IPS-18a (cell line): ENCODE measurements at regions not wholly inside any gene's neighbourhood (a gene's known extent, or its start where the extent isn't known, plus 50 kb on each side); places are given as distances from the start of the nearest gene placed in this dataset.
"Not testable (repeated sequence)": the region's sequence is repeated elsewhere in the genome, so short reads cannot be mapped to it uniquely, and the experiment has no call there.

Experiments used
- H3K27ac ChIP-seq: one replicate; pipeline ENCODE4 v1.5.1; 2013; ENCODE audit warnings: low read length
- H3K27me3 ChIP-seq: one replicate; pipeline ENCODE4 v1.6.1; 2013; ENCODE audit warnings: mild to moderate bottlenecking, low read length; ENCODE audit not compliant: control insufficient read depth, insufficient read depth
- H3K36me3 ChIP-seq: one replicate; pipeline ENCODE4 v1.6.1; 2013; ENCODE audit warnings: low read depth, low read length; ENCODE audit not compliant: control insufficient read depth
- H3K4me1 ChIP-seq: one replicate; pipeline ENCODE4 v1.6.1; 2013; ENCODE audit warnings: low read depth, low read length; ENCODE audit not compliant: control insufficient read depth
- H3K4me3 ChIP-seq: one replicate; pipeline ENCODE4 v1.5.1; 2013; ENCODE audit warnings: low read length
- H3K9ac ChIP-seq: one replicate; pipeline ENCODE4 v1.6.1; 2013; ENCODE audit warnings: mild to moderate bottlenecking, low read length, moderate library complexity
- H3K9me3 ChIP-seq: one replicate; pipeline ENCODE4 v1.6.1; 2013; ENCODE audit warnings: low read depth, low read length; ENCODE audit not compliant: control insufficient read depth

DNA sequence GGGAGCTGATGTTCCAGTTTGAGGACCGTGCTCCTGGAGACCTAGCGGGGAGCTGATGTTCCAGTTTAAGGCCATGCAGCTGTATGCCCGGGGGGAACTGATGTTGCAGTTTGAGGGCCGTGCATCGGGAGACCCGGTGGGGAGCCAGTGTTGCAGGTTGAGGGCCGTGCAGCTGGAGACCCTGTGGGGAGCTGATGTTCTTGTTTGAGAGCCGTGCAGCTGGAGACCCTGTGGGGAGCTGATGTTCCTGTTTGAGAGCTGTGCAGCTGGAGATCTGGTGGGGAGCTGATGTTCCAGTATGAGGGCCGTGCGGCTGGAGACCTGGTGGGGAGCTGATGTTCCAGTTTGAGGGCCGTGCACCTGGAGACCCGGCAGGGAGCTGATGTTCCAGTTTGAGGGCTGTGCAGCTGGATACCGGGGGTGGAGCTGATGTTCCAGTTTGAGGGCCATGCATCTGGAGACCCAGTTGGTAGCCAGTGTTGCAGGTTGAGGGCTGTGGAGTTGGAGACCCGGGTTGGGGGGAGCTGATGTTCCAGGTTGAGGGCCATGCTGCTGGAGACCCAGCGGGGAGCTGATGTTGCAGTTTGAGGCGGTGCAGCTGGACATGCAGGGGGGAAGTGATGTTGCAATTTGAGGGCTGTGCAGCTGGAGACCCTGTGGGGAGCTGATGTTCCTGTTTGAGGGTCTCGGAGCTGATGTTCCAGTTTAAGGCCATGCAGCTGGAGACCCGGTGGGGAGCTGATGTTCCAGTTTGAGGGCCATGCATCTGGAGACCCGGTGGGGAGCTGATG lies 64.4 kb upstream of the APOD start:
- H3K27ac ChIP-seq, H3K9ac ChIP-seq, H3K4me3 ChIP-seq, H3K27me3 ChIP-seq, H3K36me3 ChIP-seq, H3K9me3 ChIP-seq, H3K4me1 ChIP-seq: not testable (repeated sequence)

DNA sequence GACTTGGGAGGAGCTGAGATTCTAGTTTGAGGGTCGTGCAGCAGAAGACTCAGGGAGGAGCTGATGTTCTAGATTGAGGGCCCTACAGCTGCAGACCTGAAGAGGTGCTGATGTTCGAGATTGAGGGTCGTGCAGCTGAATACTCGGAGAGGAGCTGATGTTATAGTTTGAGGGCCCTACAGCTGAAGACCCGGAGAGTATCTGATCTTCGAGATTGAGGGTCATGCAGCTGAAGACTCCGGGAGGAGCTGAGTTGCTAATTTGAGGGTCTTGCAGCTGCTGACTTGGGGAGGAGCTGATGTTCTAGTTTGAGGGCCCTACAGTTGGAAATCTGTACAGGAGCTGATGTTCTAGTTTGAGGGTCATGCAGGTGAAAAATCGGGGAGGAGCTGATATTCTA lies 62.1 kb upstream of the APOD start:
- H3K27ac ChIP-seq, H3K4me1 ChIP-seq, H3K36me3 ChIP-seq, H3K27me3 ChIP-seq, H3K9me3 ChIP-seq, H3K9ac ChIP-seq, H3K4me3 ChIP-seq: not testable (repeated sequence)

DNA sequence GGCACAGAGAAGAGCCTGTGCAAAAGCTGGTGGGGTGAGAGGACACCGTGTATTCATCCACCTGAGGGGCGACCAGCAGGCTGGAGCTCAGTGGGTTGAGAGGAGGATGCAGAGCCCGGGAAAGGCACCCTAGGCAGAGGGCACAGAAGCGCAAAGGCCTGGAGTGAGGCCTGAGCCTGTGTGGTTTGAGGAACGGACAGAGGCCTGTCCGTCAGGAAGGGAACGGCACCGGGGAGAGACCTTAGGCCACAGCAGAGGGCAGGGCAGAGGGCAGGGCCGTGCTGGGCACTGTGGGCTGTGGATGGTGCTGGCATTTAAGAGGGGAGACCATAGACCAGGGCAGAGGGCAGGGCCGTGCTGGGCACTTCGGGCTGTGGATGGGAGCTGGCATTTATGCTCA lies 59.5 kb upstream of the APOD start:
- not testable (repeated sequence) for H3K36me3 ChIP-seq, H3K9ac ChIP-seq, H3K9me3 ChIP-seq, H3K27ac ChIP-seq, H3K27me3 ChIP-seq, H3K4me1 ChIP-seq, H3K4me3 ChIP-seq

DNA sequence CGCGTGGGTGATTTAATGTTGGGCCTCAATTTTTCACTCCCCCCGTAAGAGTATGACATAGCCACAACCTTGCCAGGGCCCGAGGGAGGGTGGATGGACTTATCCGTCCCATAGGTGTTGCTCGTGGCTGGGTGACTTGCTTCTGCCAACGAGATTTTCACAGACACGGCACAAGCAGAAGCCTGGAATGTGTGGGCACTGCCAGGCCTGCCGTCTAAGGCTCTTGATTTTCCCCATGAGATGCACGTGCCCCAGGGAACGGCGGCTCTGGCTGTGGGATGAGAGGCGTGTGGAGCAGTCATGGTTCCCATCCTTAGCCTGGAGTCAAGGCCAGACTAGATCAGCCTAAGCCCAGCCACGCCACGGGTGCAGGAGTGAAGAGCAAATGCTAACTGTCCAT lies 58.6 kb upstream of the APOD start:
- not testable (repeated sequence) for H3K9me3 ChIP-seq, H3K9ac ChIP-seq, H3K36me3 ChIP-seq, H3K27me3 ChIP-seq, H3K27ac ChIP-seq, H3K4me3 ChIP-seq, H3K4me1 ChIP-seq

DNA sequence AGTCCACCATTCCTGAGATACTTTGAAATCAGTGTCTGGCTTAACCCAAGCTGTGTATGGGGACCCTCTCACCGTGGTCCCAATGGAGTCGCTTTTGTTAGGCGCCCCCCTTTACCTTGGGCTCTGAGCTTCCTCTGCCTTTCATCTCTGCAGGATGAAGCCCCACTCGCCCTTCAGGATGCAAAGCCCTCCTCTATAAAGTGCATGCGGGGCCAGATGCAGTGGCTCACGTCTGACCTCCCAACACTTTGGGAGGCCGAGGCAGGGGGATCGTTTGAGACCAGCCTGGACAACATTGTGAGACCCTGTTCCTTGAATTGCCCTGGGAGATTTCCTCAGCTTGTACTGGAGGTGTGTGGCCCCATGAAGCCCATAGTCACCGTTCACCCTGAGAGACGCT lies 54.7 kb upstream of the APOD start:
- H3K27ac ChIP-seq, H3K4me1 ChIP-seq, H3K9ac ChIP-seq, H3K4me3 ChIP-seq, H3K36me3 ChIP-seq, H3K9me3 ChIP-seq, H3K27me3 ChIP-seq: not testable (repeated sequence)

DNA sequence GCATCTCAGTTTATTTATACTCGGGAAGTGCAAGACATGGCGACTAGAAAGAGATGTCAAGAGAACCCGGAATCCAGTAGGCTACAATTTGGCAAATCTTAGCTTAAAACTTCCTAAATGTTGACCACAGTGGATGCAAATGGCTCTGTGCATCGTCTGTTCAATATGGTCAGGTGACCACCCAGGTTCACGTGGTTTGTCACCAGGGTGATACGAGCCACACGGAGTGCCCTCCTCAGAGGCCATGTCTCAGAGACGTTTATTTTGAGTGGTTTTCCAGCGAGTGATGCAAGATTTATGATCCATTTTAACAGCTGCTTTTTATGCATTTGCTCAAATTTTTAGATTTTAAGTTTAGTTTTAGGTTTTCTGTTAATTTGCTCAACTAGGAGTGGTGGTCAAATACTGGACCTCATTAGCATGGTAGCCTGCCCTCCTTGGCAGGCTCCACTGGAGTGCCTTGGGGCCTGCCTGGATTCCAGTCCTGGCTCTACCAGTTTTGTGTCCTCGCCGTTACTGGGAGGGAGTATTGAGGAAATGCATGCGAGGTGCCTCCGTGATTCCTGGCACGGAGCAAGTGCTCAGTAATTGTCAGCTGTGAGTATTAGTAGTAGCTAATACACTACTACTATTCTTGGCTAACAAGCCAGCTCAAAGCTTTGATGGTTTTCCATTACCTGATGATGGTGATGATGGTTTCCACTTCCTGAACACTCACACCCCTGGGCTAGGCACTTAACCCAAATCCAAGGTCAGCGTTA lies 53.9 kb upstream of the APOD start:
- not testable (repeated sequence) for H3K36me3 ChIP-seq, H3K4me1 ChIP-seq, H3K9me3 ChIP-seq, H3K4me3 ChIP-seq, H3K9ac ChIP-seq, H3K27me3 ChIP-seq, H3K27ac ChIP-seq

DNA sequence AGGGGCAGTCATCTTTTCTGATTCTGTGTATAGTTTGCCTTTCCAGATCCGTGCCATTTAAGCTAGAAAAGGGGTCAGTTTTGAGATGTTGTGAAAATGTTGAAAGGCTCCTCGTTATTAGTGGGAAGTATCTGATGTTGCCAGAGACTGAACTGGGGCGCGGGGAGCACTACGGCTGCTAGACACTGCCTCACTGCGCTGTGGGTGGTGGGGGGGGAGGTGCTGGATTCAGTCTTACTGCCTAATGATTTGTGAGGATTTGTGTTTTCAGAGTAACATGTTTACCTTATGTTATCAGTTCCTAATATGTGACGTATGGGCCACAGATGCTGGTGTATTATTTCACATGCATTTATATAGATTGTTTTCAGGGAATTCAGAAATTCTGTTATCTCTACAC lies 53.3 kb upstream of the APOD start:
- not testable (repeated sequence) for H3K4me1 ChIP-seq, H3K36me3 ChIP-seq, H3K27me3 ChIP-seq, H3K27ac ChIP-seq, H3K9me3 ChIP-seq, H3K4me3 ChIP-seq, H3K9ac ChIP-seq

DNA sequence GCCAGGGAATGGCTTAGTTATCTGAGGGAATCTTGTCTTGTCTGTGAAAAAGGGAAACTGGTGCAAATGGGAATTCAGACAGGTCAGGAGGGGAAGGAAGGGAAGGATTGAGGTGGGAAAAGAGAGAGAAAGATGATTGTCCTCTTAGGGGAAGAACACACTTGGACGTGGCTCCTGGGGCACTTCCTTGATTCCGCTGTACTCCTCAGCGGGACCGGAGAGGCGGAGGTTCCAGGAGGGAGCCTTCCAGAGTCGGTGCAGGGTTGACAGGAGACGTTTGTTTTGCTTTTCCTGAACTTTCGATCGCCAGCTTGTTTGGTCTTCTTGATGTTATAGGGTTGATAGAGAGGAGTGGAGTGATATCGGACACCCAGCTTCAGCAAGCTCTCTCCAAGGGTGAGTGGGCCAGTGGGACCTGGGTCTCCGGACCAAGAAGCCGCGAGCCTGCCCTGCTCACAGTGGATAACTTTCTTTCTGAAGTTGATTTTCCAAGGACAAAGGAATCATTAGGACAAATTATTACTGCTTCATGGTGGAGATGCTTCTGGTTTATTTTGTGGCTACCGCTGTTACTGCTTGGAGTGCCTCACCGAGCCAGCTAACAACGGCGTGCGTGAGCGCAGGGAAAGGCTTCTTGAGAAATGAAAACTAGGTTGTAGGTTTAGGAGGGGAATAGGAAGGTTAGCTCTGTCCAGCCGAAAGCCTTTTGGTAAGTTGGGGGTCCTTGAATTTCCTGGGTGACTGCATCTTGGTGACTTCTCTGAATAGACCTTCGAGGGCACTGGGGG lies 52.4 kb upstream of the APOD start:
- not testable (repeated sequence) for H3K27ac ChIP-seq, H3K4me1 ChIP-seq, H3K9me3 ChIP-seq, H3K27me3 ChIP-seq, H3K36me3 ChIP-seq, H3K9ac ChIP-seq
- peak overlapping the region; percentile 27 for H3K4me3 ChIP-seq

DNA sequence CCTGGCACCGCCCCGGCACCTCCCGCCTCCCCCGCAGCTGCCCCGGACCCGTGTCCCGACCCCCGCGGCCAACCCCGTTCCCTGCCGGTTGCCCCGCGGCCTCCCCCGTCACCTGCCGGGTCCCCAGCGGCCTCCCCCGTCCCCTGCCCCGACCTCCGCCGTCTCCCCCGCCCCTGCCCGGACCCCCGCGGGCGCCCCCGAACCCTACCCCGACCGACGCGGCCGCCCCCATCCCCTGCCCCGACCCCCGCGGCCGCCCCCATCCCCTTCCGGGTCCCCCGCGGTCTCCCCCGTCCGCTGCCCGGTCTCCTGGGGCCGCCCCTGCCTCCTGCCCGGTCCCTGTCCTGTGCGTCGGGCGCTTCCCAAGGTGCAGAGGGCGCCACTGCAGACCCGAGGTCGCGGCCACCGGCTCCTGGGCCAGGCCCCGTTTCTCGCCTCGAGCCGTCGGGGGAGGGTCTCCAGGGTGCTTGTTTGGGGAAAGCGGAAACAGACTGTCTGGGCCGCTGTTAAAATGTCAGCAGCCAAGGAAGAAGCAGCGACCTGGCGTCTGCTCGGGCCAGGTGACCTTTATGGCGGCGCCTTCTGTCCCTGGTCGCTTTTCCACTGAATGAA lies 51.6 kb upstream of the APOD start:
- not testable (repeated sequence) for H3K27me3 ChIP-seq, H3K9me3 ChIP-seq, H3K36me3 ChIP-seq, H3K9ac ChIP-seq, H3K27ac ChIP-seq, H3K4me3 ChIP-seq, H3K4me1 ChIP-seq

DNA sequence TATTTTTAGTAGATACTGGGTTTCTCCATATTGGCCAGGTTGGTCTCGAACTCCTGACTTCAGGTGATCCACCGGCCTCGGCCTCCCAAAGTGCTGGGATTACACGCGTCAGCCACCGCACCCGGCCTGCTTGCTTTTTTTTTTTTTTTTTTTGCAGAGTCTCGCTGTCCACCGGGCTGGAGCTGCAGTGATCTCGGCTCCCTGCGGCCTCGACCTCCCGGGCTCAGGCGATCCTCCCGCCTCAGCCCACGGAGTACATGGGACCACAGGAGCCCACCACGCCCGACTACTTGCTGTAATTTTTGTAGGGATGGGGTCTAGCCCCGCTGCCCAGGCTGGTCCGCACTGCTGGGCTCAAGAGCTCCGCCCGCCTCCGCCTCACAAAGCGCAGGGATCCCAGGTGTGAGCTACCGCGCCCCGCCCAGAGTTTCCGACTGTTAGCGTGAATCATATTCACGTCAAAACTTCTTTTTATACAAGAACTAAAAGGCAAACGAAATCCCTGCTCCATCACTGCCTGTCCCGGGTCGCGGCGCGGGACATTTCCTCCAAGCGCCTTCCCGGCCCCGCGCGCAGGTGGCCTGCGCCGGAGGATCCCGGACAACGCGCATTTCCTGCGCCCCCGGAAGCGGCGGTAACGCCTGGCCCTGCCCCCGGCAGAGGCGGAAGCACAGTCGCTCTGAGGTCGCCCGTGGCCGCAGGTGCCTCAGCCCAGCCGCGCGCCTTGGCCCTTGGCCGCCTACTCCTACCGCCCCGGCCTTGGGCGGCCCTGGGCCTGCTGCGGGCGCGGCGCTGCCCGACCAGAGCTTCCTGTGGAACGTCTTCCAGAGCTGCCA lies 50.9 kb upstream of the APOD start:
- not testable (repeated sequence) for H3K27me3 ChIP-seq, H3K9me3 ChIP-seq, H3K27ac ChIP-seq, H3K36me3 ChIP-seq, H3K4me1 ChIP-seq, H3K9ac ChIP-seq
- peak overlapping the region; percentile 48 for H3K4me3 ChIP-seq
